ENCODE measurements at regions not wholly inside any gene's neighbourhood (a gene's known extent, or its start where the extent isn't known, plus 50 kb on each side); places are given as distances from the start of the nearest gene placed in this dataset.

GRCh38 chrX:25805744-25806143 lies 332.4 kb upstream of the MAGEB18 start:
- no peak for TF ChIP-seq ZNF274 (IDR thresholded peaks at IDR 0.05; ENCODE audit: low read depth, low read length)
- TF ChIP-seq YY1 (IDR thresholded peaks at IDR 0.05; ENCODE audit: insufficient read depth, insufficient read length), result no peak
- TF ChIP-seq SUZ12 (IDR thresholded peaks at IDR 0.05; ENCODE audit: extremely low read depth, insufficient read depth, insufficient read length), result no peak
